ENCODE measurements at regions not wholly inside any gene's neighbourhood (a gene's known extent, or its start where the extent isn't known, plus 50 kb on each side); places are given as distances from the start of the nearest gene placed in this dataset.

DNA sequence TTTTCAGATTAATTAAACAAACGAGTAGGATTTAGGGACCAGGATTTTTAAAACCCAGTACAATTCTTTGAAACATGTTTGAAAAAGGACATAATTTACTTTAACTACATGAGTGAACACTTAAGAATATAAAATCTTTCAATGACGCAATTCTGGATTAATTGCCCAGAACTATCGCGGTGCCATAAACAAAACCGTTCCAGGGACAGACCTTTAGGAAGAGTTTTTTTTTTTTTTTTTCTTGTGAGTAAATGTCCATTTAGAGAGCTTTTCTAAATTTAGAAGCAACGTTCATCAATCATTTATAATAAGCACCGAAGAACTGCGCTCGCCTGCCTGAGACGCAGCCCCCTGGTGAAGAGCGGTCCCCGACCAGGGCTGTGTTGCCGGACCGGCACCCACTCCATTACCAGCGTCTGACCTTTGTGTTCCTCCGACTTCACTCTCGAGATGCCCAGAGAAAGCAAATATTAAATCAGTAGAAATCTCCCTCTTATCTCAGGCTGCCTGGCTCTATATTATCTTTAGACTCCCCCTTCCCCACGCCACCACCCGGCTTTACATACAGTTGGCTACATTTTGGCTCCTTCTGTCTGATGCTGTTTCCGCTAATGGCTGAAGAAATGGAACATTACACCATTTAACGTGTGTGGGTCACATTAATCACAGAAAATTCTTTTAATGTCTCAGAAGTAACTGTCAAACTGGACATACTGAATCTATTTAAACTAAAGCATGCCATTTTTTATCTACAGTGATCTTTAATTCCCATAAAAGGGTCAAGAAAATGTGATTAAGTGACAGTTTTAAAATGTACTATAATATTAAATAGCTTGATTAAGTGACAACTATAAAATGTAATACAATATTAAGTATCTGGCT lies 364.0 kb upstream of the MEIS1 start:
- CTCF ChIA-PET, result no interaction called here

More for the DNA sequence above, 364.0 kb upstream of the MEIS1 start:
- no peak overlapping the region for H2AFZ ChIP-seq (replicated peaks; ENCODE audit: low read length, poor library complexity)
- H3K27me3 ChIP-seq (ENCODE audit: control insufficient read depth, insufficient read depth, low read length), result peaks cover 4% of the 10 kb centered on the region
- POLR2A ChIA-PET (ENCODE audit: unreplicated experiment), result no interaction called here
- H2BK15ac ChIP-seq (ENCODE audit: low read depth, low read length), result no peak overlapping the region
- no peak overlapping the region for H2BK20ac ChIP-seq (ENCODE audit: low read depth, low read length)
- TF ChIP-seq NFE2L2 (IDR thresholded peaks at IDR 0.05; ENCODE audit: low read depth, low read length), result no peak
- TF ChIP-seq CEBPB (IDR thresholded peaks at IDR 0.05; ENCODE audit: low read depth, low read length), result no peak
- no peak for TF ChIP-seq CHD1 (IDR thresholded peaks at IDR 0.05; ENCODE audit: low read depth, low read length)
- TF ChIP-seq, protein P1, sequence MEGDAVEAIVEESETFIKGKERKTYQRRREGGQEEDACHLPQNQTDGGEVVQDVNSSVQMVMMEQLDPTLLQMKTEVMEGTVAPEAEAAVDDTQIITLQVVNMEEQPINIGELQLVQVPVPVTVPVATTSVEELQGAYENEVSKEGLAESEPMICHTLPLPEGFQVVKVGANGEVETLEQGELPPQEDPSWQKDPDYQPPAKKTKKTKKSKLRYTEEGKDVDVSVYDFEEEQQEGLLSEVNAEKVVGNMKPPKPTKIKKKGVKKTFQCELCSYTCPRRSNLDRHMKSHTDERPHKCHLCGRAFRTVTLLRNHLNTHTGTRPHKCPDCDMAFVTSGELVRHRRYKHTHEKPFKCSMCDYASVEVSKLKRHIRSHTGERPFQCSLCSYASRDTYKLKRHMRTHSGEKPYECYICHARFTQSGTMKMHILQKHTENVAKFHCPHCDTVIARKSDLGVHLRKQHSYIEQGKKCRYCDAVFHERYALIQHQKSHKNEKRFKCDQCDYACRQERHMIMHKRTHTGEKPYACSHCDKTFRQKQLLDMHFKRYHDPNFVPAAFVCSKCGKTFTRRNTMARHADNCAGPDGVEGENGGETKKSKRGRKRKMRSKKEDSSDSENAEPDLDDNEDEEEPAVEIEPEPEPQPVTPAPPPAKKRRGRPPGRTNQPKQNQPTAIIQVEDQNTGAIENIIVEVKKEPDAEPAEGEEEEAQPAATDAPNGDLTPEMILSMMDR (conservative IDR thresholded peaks at IDR 0.05; ENCODE audit: low read depth, low read length), result no peak
- no peak for TF ChIP-seq POLR2A (IDR thresholded peaks at IDR 0.05; ENCODE audit: low read depth, low read length)
- TF ChIP-seq, protein P2, sequence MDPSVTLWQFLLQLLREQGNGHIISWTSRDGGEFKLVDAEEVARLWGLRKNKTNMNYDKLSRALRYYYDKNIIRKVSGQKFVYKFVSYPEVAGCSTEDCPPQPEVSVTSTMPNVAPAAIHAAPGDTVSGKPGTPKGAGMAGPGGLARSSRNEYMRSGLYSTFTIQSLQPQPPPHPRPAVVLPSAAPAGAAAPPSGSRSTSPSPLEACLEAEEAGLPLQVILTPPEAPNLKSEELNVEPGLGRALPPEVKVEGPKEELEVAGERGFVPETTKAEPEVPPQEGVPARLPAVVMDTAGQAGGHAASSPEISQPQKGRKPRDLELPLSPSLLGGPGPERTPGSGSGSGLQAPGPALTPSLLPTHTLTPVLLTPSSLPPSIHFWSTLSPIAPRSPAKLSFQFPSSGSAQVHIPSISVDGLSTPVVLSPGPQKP (IDR thresholded peaks at IDR 0.05; ENCODE audit: borderline replicate concordance, low read depth, low read length), result no peak
- no peak for TF ChIP-seq SMC3 (IDR thresholded peaks at IDR 0.05; ENCODE audit: low read depth, low read length)
- no peak for TF ChIP-seq RFX5 (IDR thresholded peaks at IDR 0.05; ENCODE audit: low read depth, low read length)
- no peak for TF ChIP-seq MAZ (IDR thresholded peaks at IDR 0.05; ENCODE audit: borderline replicate concordance, low read depth, low read length)
- no peak for TF ChIP-seq RAD21 (IDR thresholded peaks at IDR 0.05; ENCODE audit: low read length)
- no peak for TF ChIP-seq USF2 (IDR thresholded peaks at IDR 0.05; ENCODE audit: low read depth, low read length)
- no peak for TF ChIP-seq MAFK (IDR thresholded peaks at IDR 0.05; ENCODE audit: low read depth, low read length)
- no peak for TF ChIP-seq BHLHE40 (IDR thresholded peaks at IDR 0.05; ENCODE audit: low read depth, low read length)
- TF ChIP-seq RCOR1 (IDR thresholded peaks at IDR 0.05; ENCODE audit: insufficient replicate concordance, low read length), result no peak
- TF ChIP-seq MXI1 (IDR thresholded peaks at IDR 0.05; ENCODE audit: borderline replicate concordance, low read depth, low read length), result no peak
- TF ChIP-seq FOS (IDR thresholded peaks at IDR 0.05; ENCODE audit: low read depth, low read length), result no peak
- H3K9ac ChIP-seq (ENCODE audit: low read depth, low read length), result no peak overlapping the region
- no peaks in the 10 kb centered on the region for H4K20me1 ChIP-seq (ENCODE audit: insufficient read depth, low read length)
- H3K27ac ChIP-seq (ENCODE audit: insufficient read depth, low read length), result no peak overlapping the region
- no peak overlapping the region for H4K91ac ChIP-seq (ENCODE audit: insufficient read depth, low read depth, low read length)
- H3K9me1 ChIP-seq (ENCODE audit: insufficient read depth, low read length), result no peaks in the 10 kb centered on the region
- no peak overlapping the region for H4K8ac ChIP-seq (ENCODE audit: low read depth in 2 of 2, low read length in 2 of 2)
- H3K4me3 ChIP-seq (ENCODE audit: insufficient read depth, low read depth, low read length), result no peak overlapping the region
- 13% methylated on average over 6 of the region's 21 CpGs; no CpG with 5 or more reads in 1 of the 2 experiments for WGBS, 2 experiments (ENCODE audit: extremely low coverage in 2 of 2, insufficient read length in 1 of 2)
- intact Hi-C loops (cut with micrococcal nuclease), result no loop called here
- H3K23ac ChIP-seq (ENCODE audit: low read depth, low read length), result no peak overlapping the region
- no peak overlapping the region for H3K4ac ChIP-seq (ENCODE audit: low read depth, low read length)
- H2AK9ac ChIP-seq (replicated peaks; ENCODE audit: low read depth, low read length, poor library complexity), result no peak overlapping the region
- H3K9me3 ChIP-seq (ENCODE audit: control insufficient read depth, insufficient read depth, low read length), result no peaks in the 10 kb centered on the region
- H4K5ac ChIP-seq (ENCODE audit: low read depth, low read length), result no peak overlapping the region
- ATAC-seq (ENCODE audit: low read depth) (no peak), DNase-seq (no peak)
- no TSS peak for BruUV-seq (replicated peaks)
- no peak overlapping the region for H2AK5ac ChIP-seq (ENCODE audit: low read depth, low read length)
- no peaks in the 10 kb centered on the region for H3K4me1 ChIP-seq (ENCODE audit: control insufficient read depth, insufficient read depth, low read length)
- H3K56ac ChIP-seq (ENCODE audit: extremely low read depth, insufficient read depth, low read length), result no peak overlapping the region
- H3K79me1 ChIP-seq (ENCODE audit: low read depth in 1 of 2, low read length in 2 of 2), result no peaks in the 10 kb centered on the region
- no peaks in the 10 kb centered on the region for H3K36me3 ChIP-seq (ENCODE audit: control insufficient read depth, insufficient read depth, low read length)
- in situ Hi-C loops (cut with MboI; ENCODE audit: low sequenced_read_pairs), result no loop called here
- no peak overlapping the region for H3K4me2 ChIP-seq (ENCODE audit: low read depth, low read length)
- dilution Hi-C loops (cut with HindIII; ENCODE audit: low sequenced_read_pairs, unreplicated experiment), result no loop called here
- no peak overlapping the region for H3K14ac ChIP-seq (replicated peaks; ENCODE audit: low read depth, low read length)
- no peak overlapping the region for H2BK120ac ChIP-seq (ENCODE audit: low read depth, low read length)
- H3K18ac ChIP-seq (ENCODE audit: low read depth, low read length), result no peak overlapping the region
- H2BK5ac ChIP-seq (ENCODE audit: low read depth, low read length, poor library complexity, severe bottlenecking), result no peak overlapping the region

Measured in IMR-90 (cell line).